AG09309 (cell line): ENCODE measurements at regions not wholly inside any gene's neighbourhood (a gene's known extent, or its start where the extent isn't known, plus 50 kb on each side); places are given as distances from the start of the nearest gene placed in this dataset.

Experiments
- DNase-seq: peaks from one replicate; pipeline ENCODE4 v3.0.0-alpha.2; 2010; ENCODE audit warnings: low read depth
- H3K4me3 ChIP-seq: 2 replicates; pipeline ENCODE4 v1.5.1; 2011; ENCODE audit warnings: mild to moderate bottlenecking, low read depth, low read length, moderate library complexity; ENCODE audit not compliant: control insufficient read depth
- CTCF ChIP-seq: IDR thresholded peaks from 2 replicates; pipeline ENCODE4 v1.5.1; 2011; ENCODE audit warnings: mild to moderate bottlenecking, low read depth, low read length, inconsistent platforms; ENCODE audit not compliant: insufficient read depth, control insufficient read depth; ENCODE audit errors: missing control alignments

DNA sequence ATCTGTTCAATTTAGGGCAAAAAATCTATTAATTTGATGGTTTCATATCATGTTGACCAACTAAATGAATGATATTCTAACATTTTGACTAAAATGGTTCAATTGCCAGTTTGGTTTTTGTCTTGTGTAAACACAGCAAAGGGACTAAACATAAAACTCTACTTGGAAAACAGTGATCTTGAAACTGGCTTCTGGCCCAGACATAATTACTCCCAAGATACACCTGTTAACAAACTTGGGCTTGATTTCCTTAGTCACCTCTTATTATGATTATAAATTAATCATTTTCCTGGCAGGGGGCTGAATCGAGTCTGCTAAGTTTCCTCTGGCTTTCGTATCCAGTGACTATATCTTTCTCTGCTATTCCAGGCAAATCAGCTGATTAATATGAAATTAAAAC, 78.0 kb upstream of the OXGR1 start:
- no peak overlapping the region for H3K4me3 ChIP-seq
- no peak for TF ChIP-seq CTCF
- DNase-seq: no peak

- TF ChIP-seq CTCF: no peak
- no peak for DNase-seq
Observed at GRCh38 chr13:97074618-97075017, 80.3 kb upstream of the OXGR1 start.

GRCh38 chr13:97076898-97077297, 82.6 kb upstream of the OXGR1 start:
- no peak for TF ChIP-seq CTCF
- DNase-seq: no peak
- H3K4me3 ChIP-seq: no peak overlapping the region

More at GRCh38 chr13:97074618-97075017, 80.3 kb upstream of the OXGR1 start:
- no peak overlapping the region for H3K4me3 ChIP-seq

GRCh38 chr13:97077341-97077740, 83.1 kb upstream of the OXGR1 start:
- TF ChIP-seq CTCF: no peak
- H3K4me3 ChIP-seq: no peak overlapping the region
- no peak for DNase-seq

GRCh38 chr13:97079726-97080125, 85.5 kb upstream of the OXGR1 start:
- H3K4me3 ChIP-seq: no peak overlapping the region
- no peak for DNase-seq
- TF ChIP-seq CTCF: no peak

GRCh38 chr13:97082461-97083207, 88.4 kb upstream of the OXGR1 start:
- DNase-seq: no peak
- no peak for TF ChIP-seq CTCF
- no peak overlapping the region for H3K4me3 ChIP-seq

DNA sequence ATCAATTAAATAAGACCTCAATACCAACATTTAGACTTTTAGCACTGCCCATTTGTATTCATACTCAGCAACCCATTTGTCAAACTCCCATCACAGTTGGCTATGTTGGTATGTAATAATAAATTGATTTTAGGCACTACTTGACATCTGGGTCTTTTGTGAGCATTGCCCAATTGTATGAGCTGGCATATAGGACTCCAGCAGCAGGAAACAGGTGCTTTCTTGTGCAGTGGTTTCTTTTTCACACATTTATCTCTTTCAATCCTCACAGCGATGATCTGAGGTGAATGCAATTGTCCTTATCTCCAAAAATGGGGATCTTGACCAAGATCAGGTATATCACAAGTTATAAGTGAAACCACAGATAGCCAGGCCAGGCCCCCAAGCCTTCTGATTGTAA, 96.9 kb upstream of the OXGR1 start:
- no peak for TF ChIP-seq CTCF
- no peak for DNase-seq

More for the DNA sequence above, 96.9 kb upstream of the OXGR1 start:
- H3K4me3 ChIP-seq: no peak overlapping the region
